H1 (cell line): ENCODE measurements at regions not wholly inside any gene's neighbourhood (a gene's known extent, or its start where the extent isn't known, plus 50 kb on each side); places are given as distances from the start of the nearest gene placed in this dataset.

Experiments used
- EZH2 ChIP-seq: fragments of 200-600 bp; sonication (generic); IDR thresholded peaks from 2 replicates; pipeline ENCODE4 v1.7.1; 2012; ENCODE audit warnings: low read depth, mild to moderate bottlenecking, moderate library complexity, low read length, inconsistent platforms; ENCODE audit not compliant: severe bottlenecking
- GTF2F1 ChIP-seq: IDR thresholded peaks from 2 replicates; pipeline ENCODE4 v1.6.1; 2012; ENCODE audit warnings: low read depth, low read length, improper control_type of control experiment, borderline replicate concordance
- RFX5 ChIP-seq: IDR thresholded peaks from 2 replicates; pipeline ENCODE4 v1.6.1; 2011; ENCODE audit warnings: low read depth, low read length, improper control_type of control experiment, borderline replicate concordance
- SIN3A ChIP-seq, 2 experiments: IDR thresholded peaks in 1 of 2; conservative IDR thresholded peaks in 1 of 2; 2 replicates each; pipeline ENCODE4 v1.6.1; 2011 to 2012; ENCODE audit warnings: low read length in 2 of 2, improper control_type of control experiment in 1 of 2, low read depth in 1 of 2, mild to moderate bottlenecking in 1 of 2
- SIRT6 ChIP-seq: IDR thresholded peaks from one replicate; pipeline ENCODE4 v1.7.1; 2012; ENCODE audit warnings: low read length, inconsistent platforms
- TCF12 ChIP-seq: IDR thresholded peaks from 2 replicates; pipeline ENCODE4 v1.6.1; 2011; ENCODE audit warnings: low read depth, mild to moderate bottlenecking, low read length

DNA sequence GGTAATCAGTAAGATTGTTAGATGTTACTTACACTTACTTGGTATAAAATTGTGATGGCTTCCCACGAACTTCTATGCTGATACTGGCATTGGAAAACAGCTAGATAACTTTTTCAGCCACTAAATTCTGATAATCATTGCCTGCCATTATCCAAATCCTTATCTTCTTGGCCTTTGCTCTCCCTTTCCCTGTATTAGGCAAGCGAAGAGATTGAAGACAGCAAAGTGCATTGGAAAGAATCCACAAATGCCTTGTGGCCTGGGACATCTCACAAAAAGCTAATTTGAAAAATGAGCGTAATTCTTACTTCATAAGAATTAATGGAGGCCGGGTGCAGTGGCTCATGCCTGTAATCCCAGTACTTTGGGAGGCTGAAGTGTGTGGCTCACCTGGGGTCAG, 79.5 kb upstream of the MARCKS start (continued):
- TF ChIP-seq SIN3A (conservative IDR thresholded peaks at IDR 0.05 in 1 of 2, IDR thresholded peaks at IDR 0.05 in 1 of 2; ENCODE audit: low read depth in 1 of 2, low read length in 2 of 2) (no peak), RFX5 (no peak), TCF12 (no peak), SIRT6 (no peak), EZH2 (no peak), GTF2F1 (no peak)
